PFSK-1 (cell line): ENCODE measurements at regions not wholly inside any gene's neighbourhood (a gene's known extent, or its start where the extent isn't known, plus 50 kb on each side); places are given as distances from the start of the nearest gene placed in this dataset.

Experiments used
- FOXP2 ChIP-seq: optimal IDR thresholded peaks from 2 replicates; pipeline ENCODE3; 2011; ENCODE audit warnings: borderline replicate concordance, control low read depth, inconsistent platforms; ENCODE audit not compliant: insufficient read depth; ENCODE audit errors: extremely low read length, extremely low read depth
- POLR2AphosphoS5 ChIP-seq: IDR thresholded peaks from 2 replicates; pipeline ENCODE4 v1.6.1; 2012; ENCODE audit warnings: low read depth, mild to moderate bottlenecking, control low read depth, low read length, moderate library complexity
- REST ChIP-seq, 2 experiments: IDR thresholded peaks; 2 replicates each; pipeline versions ENCODE4 v1.6.1 to v1.8.0; 2011 to 2012; ENCODE audit warnings: low read depth in 2 of 2, low read length in 2 of 2, control low read depth in 1 of 2, inconsistent platforms in 1 of 2, mild to moderate bottlenecking in 1 of 2, moderate library complexity in 1 of 2; ENCODE audit not compliant: insufficient read depth in 1 of 2
- SIN3A ChIP-seq: IDR thresholded peaks from 2 replicates; pipeline ENCODE4 v1.6.1; 2012; ENCODE audit warnings: mild to moderate bottlenecking, low read length, moderate library complexity, borderline replicate concordance; ENCODE audit not compliant: insufficient read depth
- TAF1 ChIP-seq: IDR thresholded peaks from 2 replicates; pipeline ENCODE4 v1.6.1; 2012; ENCODE audit warnings: low read length, control low read depth, borderline replicate concordance; ENCODE audit not compliant: insufficient read depth

GRCh38 chr5:118703241-118703640 is 285.1 kb downstream of the DTWD2 start:
- TF ChIP-seq REST (IDR thresholded peaks at IDR 0.05; ENCODE audit: insufficient read depth in 1 of 2, low read depth in 2 of 2, low read length in 2 of 2), result no peak
- TF ChIP-seq POLR2AphosphoS5, result no peak
- TF ChIP-seq SIN3A, result no peak
- TF ChIP-seq TAF1, result no peak
- TF ChIP-seq FOXP2, result no peak
